ENCODE measurements at regions not wholly inside any gene's neighbourhood (a gene's known extent, or its start where the extent isn't known, plus 50 kb on each side); places are given as distances from the start of the nearest gene placed in this dataset.
"Not testable (repeated sequence)": the region's sequence is repeated elsewhere in the genome, so short reads cannot be mapped to it uniquely, and the experiment has no call there.

DNA sequence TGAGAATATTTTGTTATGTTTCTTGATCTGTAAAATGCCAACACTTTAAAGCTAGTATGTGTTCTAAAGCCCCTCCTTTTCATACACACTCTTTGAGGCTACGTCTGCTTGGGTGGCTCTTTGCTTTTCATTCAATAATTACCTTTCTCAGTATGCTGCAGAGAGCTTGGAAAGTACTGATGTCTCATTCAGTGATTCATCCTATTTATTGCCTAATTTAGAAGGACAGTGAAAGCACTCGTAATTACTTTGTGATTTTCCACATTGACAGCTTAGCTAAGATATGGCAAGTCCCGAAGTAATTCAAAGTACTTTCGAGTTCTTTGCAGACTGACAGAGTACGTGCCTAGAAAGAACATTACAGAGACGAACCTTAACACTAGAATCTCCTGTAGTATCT, 57.2 kb downstream of the BMP15 start:
- CTCF ChIA-PET = no interaction called here
- Histone ChIP-seq H3K4me3 (ENCODE audit: low read depth, low read length, poor library complexity, severe bottlenecking) (no peak overlapping the region), H3K27me3 (replicated peaks; ENCODE audit: insufficient read depth, low read depth, low read length, poor library complexity) (no peaks in the 10 kb centered on the region), H3K27ac (ENCODE audit: low read depth, low read length, poor library complexity, severe bottlenecking) (no peak overlapping the region), H3K4me1 (ENCODE audit: insufficient read depth, low read length, poor library complexity, severe bottlenecking) (no peaks in the 10 kb centered on the region), H3K36me3 (ENCODE audit: insufficient read depth, low read length, poor library complexity, severe bottlenecking) (no peaks in the 10 kb centered on the region), H3K9me3 (ENCODE audit: low read depth, low read length, poor library complexity, severe bottlenecking) (no peaks in the 10 kb centered on the region)
- POLR2A ChIA-PET (ENCODE audit: low non-redundant PET) = no interaction called here
- intact Hi-C loops (cut with micrococcal nuclease; ENCODE audit: unreplicated experiment) = no loop called here
- peak; percentile 29 for DNase-seq (ENCODE audit: low spot score)
- no TSS peak for BruUV-seq (replicated peaks)
- TF ChIP-seq CTCF (conservative IDR thresholded peaks at IDR 0.05; ENCODE audit: low read depth, low read length) = no peak
- no peak for TF ChIP-seq EZH2 (IDR thresholded peaks at IDR 0.05; ENCODE audit: borderline replicate concordance, low read depth, low read length, poor library complexity, severe bottlenecking)

DNA sequence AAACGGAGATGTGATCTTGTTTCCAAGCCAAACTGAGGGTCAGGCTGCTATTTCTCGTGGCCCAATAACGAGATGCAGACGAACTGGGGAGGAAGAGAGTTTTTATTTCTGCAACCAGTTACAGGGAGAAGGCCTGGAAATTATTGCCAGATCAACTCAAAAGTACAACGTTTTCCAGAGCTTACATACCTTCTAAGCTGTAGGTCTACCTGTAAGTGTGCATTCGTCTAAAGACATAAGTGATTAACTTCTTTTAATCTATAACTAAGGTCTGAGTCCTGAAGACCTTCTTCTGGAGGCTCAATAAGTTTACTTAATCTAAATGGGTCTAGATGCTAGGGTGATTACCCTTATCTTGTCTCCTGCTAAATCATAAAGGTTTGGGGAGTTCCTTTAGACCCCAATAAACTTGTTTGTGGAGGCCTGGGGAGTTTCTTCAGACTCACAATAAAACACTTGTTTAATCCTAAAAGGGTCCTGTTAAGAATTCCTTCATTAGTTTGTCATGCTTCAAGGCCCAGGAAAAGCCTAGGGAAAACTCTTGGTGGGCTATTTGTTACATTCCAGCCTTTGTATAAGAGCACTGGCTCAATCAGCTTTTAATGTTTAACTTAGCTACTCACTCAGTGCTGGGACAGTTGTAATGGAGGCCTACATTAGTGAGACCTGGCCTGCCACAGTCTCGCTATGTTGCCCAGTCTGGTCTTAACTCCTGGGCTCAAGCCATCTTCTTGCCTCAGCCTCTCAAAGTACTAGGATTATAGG, 58.5 kb downstream of the BMP15 start:
- H3K27ac ChIP-seq (ENCODE audit: low read depth, low read length, poor library complexity, severe bottlenecking); H3K27me3 ChIP-seq (replicated peaks; ENCODE audit: insufficient read depth, low read depth, low read length, poor library complexity); H3K4me3 ChIP-seq (ENCODE audit: low read depth, low read length, poor library complexity, severe bottlenecking); intact Hi-C loops (cut with micrococcal nuclease; ENCODE audit: unreplicated experiment); H3K4me1 ChIP-seq (ENCODE audit: insufficient read depth, low read length, poor library complexity, severe bottlenecking); BruUV-seq (replicated peaks); CTCF ChIA-PET; DNase-seq (ENCODE audit: low spot score); H3K36me3 ChIP-seq (ENCODE audit: insufficient read depth, low read length, poor library complexity, severe bottlenecking); H3K9me3 ChIP-seq (ENCODE audit: low read depth, low read length, poor library complexity, severe bottlenecking); POLR2A ChIA-PET (ENCODE audit: low non-redundant PET): not testable (repeated sequence)

DNA sequence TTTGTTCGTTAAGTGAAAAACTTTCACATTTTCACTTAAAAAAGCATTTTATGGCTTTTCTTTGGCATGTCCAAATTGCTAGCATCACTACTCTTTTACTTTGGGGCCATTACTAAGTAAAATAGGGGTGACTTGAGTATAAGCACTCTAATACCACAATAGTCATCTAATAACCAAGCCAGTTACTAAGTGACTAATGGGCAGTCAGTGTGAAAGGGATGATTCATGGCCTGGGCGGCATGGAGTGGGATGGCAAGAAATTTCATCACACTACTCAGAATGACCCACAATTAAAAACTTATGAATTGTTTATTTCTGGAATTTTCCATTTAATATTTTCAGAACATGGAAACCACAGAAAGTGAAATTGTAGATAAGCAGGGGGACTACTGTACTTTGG, 60.9 kb downstream of the BMP15 start:
- intact Hi-C loops (cut with micrococcal nuclease; ENCODE audit: unreplicated experiment) = no loop called here
- Histone ChIP-seq H3K9me3 (ENCODE audit: low read depth, low read length, poor library complexity, severe bottlenecking) (no peaks in the 10 kb centered on the region), H3K36me3 (ENCODE audit: insufficient read depth, low read length, poor library complexity, severe bottlenecking) (no peaks in the 10 kb centered on the region), H3K4me1 (ENCODE audit: insufficient read depth, low read length, poor library complexity, severe bottlenecking) (no peaks in the 10 kb centered on the region), H3K4me3 (ENCODE audit: low read depth, low read length, poor library complexity, severe bottlenecking) (no peak overlapping the region), H3K27ac (ENCODE audit: low read depth, low read length, poor library complexity, severe bottlenecking) (no peak overlapping the region), H3K27me3 (replicated peaks; ENCODE audit: insufficient read depth, low read depth, low read length, poor library complexity) (no peaks in the 10 kb centered on the region)
- no peak for DNase-seq (ENCODE audit: low spot score)
- TF ChIP-seq CTCF (conservative IDR thresholded peaks at IDR 0.05; ENCODE audit: low read depth, low read length) (no peak), EZH2 (IDR thresholded peaks at IDR 0.05; ENCODE audit: borderline replicate concordance, low read depth, low read length, poor library complexity, severe bottlenecking) (no peak)
- BruUV-seq (replicated peaks) = no TSS peak
- ChIA-PET CTCF (no interaction called here), POLR2A (ENCODE audit: low non-redundant PET) (interaction anchor here (0.6 kb wide), 1 partner anchor 853 kb away, joined by 5 read pairs; no protein-coding TSS in a partner anchor)

DNA sequence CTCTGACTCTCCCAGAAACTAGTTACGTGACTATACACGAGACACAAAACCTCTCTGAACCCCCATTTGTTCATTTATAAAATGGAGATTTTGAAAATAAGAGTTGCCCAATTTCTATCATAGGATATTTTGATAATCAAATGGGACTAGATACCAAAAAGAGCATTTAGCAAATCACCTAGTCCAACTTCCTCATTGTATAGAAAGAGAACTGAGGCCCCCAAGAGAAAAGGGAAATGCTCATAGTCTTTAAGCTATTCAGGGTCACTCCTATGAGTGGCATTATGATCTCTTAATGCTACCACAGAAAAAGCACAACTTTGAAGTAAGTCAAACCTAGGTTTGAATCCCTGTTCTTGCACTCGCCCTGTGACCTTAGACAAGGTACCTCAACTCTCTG, 62.7 kb downstream of the BMP15 start:
- no peak for TF ChIP-seq EZH2 (IDR thresholded peaks at IDR 0.05; ENCODE audit: borderline replicate concordance, low read depth, low read length, poor library complexity, severe bottlenecking)
- no peak for TF ChIP-seq CTCF (conservative IDR thresholded peaks at IDR 0.05; ENCODE audit: low read depth, low read length)
- Histone ChIP-seq H3K4me1 (ENCODE audit: insufficient read depth, low read length, poor library complexity, severe bottlenecking) (no peaks in the 10 kb centered on the region), H3K4me3 (ENCODE audit: low read depth, low read length, poor library complexity, severe bottlenecking) (no peak overlapping the region), H3K27ac (ENCODE audit: low read depth, low read length, poor library complexity, severe bottlenecking) (no peak overlapping the region), H3K27me3 (replicated peaks; ENCODE audit: insufficient read depth, low read depth, low read length, poor library complexity) (no peaks in the 10 kb centered on the region), H3K36me3 (ENCODE audit: insufficient read depth, low read length, poor library complexity, severe bottlenecking) (no peaks in the 10 kb centered on the region), H3K9me3 (ENCODE audit: low read depth, low read length, poor library complexity, severe bottlenecking) (no peaks in the 10 kb centered on the region)
- intact Hi-C loops (cut with micrococcal nuclease; ENCODE audit: unreplicated experiment) = no loop called here
- BruUV-seq (replicated peaks) = no TSS peak
- ChIA-PET CTCF (no interaction called here), POLR2A (ENCODE audit: low non-redundant PET) (no interaction called here)
- no peak for DNase-seq (ENCODE audit: low spot score)
